ENCODE measurements at regions not wholly inside any gene's neighbourhood (a gene's known extent, or its start where the extent isn't known, plus 50 kb on each side); places are given as distances from the start of the nearest gene placed in this dataset.

DNA sequence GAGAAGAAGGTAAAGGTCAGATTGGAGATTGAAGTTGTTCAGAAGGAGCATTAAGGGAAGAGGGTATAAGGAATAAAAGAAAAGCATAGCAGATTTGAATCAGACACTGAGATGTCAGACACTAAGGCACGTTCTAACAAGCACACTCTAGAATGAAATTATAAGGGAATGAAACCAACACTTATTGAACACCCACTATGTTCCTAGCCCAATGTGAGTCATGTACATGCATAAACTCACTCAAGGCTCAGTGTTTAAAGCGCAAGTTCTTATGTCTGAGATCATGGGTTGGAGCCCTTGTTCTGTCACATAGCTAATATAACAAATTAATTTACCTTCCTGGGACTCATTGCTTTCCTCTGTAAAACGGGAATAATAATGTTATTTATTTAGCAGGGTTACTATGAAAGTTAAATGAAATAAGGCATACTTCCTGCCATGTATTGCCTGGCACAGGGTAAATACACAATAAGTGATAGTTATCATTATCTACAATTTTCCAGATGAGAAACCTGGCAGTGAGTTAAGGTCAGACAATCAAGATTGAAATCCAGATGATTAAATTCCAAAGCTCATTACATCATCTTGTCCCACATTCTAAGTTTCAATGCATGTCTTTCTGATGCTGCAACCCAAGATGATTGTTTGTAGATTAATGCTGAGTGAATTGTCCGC, 68.3 kb upstream of the DACH1 start:
- TF ChIP-seq ZNF384 (IDR thresholded peaks at IDR 0.05) (no peak), CTBP1 (IDR thresholded peaks at IDR 0.05; ENCODE audit: borderline replicate concordance) (no peak), HDGF (IDR thresholded peaks at IDR 0.05; ENCODE audit: borderline replicate concordance) (no peak), ELF4 (IDR thresholded peaks at IDR 0.05) (no peak), FOXK2 (IDR thresholded peaks at IDR 0.05) (no peak), NFRKB (IDR thresholded peaks at IDR 0.05) (no peak), SP1 (IDR thresholded peaks at IDR 0.05) (no peak), LEF1 (IDR thresholded peaks at IDR 0.05; ENCODE audit: borderline replicate concordance) (no peak)
- ChIA-PET CTCF (no interaction called here), POLR2A (no interaction called here)
- DNase-seq (ENCODE audit: extremely low spot score), result no peak

DNA sequence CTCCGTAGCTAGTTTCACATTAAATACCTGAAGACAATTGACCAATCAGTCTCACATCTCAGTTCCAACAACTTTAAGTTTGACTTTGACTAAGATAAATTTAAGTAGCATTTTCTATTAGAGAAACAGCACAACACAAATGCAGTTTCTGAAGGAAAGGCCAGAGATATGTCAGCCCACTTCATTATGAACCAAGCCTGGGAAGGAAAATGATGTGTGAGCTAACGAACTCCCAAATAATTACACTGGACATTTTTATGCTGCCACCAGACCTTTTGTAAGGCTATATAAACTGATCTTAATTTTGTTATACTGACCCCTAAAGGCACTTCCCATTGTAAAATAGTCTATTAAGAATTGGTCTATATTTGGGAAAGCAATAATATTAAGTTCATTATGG, 57.9 kb upstream of the DACH1 start:
- DNase-seq (ENCODE audit: extremely low spot score), result no peak
- ChIA-PET POLR2A (no interaction called here), CTCF (no interaction called here)
- TF ChIP-seq FOXA1 (IDR thresholded peaks at IDR 0.05), result no peak
- TF ChIP-seq, protein P1, sequence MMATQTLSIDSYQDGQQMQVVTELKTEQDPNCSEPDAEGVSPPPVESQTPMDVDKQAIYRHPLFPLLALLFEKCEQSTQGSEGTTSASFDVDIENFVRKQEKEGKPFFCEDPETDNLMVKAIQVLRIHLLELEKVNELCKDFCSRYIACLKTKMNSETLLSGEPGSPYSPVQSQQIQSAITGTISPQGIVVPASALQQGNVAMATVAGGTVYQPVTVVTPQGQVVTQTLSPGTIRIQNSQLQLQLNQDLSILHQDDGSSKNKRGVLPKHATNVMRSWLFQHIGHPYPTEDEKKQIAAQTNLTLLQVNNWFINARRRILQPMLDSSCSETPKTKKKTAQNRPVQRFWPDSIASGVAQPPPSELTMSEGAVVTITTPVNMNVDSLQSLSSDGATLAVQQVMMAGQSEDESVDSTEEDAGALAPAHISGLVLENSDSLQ (IDR thresholded peaks at IDR 0.05), result no peak
- no peak for TF ChIP-seq TARDBP (IDR thresholded peaks at IDR 0.05)
- no peak for TF ChIP-seq ARNT (IDR thresholded peaks at IDR 0.05)
- TF ChIP-seq LEF1 (IDR thresholded peaks at IDR 0.05; ENCODE audit: borderline replicate concordance), result no peak
- no peak for TF ChIP-seq SUZ12 (IDR thresholded peaks at IDR 0.05)
- no peak for TF ChIP-seq CTBP1 (IDR thresholded peaks at IDR 0.05; ENCODE audit: borderline replicate concordance)
- TF ChIP-seq NFRKB (IDR thresholded peaks at IDR 0.05), result no peak
- no peak for TF ChIP-seq HDGF (IDR thresholded peaks at IDR 0.05; ENCODE audit: borderline replicate concordance)
- no peak for TF ChIP-seq ZNF384 (IDR thresholded peaks at IDR 0.05)
- TF ChIP-seq FOXK2 (IDR thresholded peaks at IDR 0.05), result no peak
- TF ChIP-seq ELF4 (IDR thresholded peaks at IDR 0.05), result no peak
- TF ChIP-seq BHLHE40 (IDR thresholded peaks at IDR 0.05; ENCODE audit: borderline replicate concordance), result no peak
- TF ChIP-seq FOXM1 (IDR thresholded peaks at IDR 0.05; ENCODE audit: borderline replicate concordance), result no peak
- no peak for TF ChIP-seq SP1 (IDR thresholded peaks at IDR 0.05)

DNA sequence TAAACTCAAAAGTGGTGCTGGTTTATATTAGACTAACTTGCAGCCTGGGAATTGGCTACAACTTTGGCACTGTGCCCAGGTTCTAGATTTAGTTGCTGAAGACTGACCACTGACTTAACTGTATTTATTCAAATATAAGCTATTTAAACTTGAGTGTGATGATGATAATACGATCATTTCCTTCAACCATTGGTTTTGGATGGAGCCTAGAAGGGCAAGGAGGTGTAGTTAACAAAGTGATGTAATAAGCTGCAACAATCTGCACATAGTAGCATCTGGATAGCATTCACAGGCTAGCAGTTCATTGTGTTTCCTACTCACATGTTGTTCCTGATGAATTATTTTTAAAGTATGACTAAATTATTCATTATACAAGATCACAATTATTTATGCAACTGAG, 55.2 kb upstream of the DACH1 start:
- TF ChIP-seq BHLHE40 (IDR thresholded peaks at IDR 0.05; ENCODE audit: borderline replicate concordance), result no peak
- no peak for TF ChIP-seq FOXM1 (IDR thresholded peaks at IDR 0.05; ENCODE audit: borderline replicate concordance)
- no peak for TF ChIP-seq FOXK2 (IDR thresholded peaks at IDR 0.05)
- TF ChIP-seq FOXA1 (IDR thresholded peaks at IDR 0.05), result no peak
- no peak for TF ChIP-seq SP1 (IDR thresholded peaks at IDR 0.05)
- TF ChIP-seq CTBP1 (IDR thresholded peaks at IDR 0.05; ENCODE audit: borderline replicate concordance), result no peak
- TF ChIP-seq SUZ12 (IDR thresholded peaks at IDR 0.05), result no peak
- no peak for TF ChIP-seq TARDBP (IDR thresholded peaks at IDR 0.05)
- no peak for TF ChIP-seq ZNF384 (IDR thresholded peaks at IDR 0.05)
- TF ChIP-seq, protein P1 (IDR thresholded peaks at IDR 0.05), result no peak
- DNase-seq (ENCODE audit: extremely low spot score), result no peak
- ChIA-PET POLR2A (no interaction called here), CTCF (no interaction called here)
